ENCODE measurements at regions not wholly inside any gene's neighbourhood (a gene's known extent, or its start where the extent isn't known, plus 50 kb on each side); places are given as distances from the start of the nearest gene placed in this dataset.

GRCh38 chr17:34874478-34874877 lies 86.8 kb downstream of the CCT6B start:
- no peak for DNase-seq

GRCh38 chr17:34872640-34873039 lies 88.6 kb downstream of the CCT6B start:
- DNase-seq = no peak

DNA sequence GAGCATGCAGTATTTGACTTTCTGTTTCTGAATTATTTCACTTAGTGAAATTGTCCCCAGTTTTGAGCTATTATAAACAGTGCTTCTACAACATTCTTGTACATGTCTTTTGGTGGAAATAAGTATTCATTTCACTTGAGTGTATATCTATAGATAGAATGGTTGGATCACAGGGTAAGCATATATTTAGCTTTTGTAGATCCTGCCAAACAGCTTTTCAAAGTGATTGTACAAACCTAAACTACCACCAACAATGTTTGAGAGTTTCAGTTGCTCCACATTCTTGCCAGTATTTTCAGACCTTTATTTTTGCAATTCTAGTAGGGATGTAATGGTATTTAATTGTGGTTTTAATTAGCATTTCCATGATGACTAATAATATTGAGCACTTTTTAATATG lies 91.6 kb downstream of the CCT6B start:
- no peak for DNase-seq

- DNase-seq = no peak
Observed at GRCh38 chr17:34865716-34866115, 95.5 kb downstream of the CCT6B start.

GRCh38 chr17:34862384-34862783 lies 98.9 kb downstream of the CCT6B start:
- no peak for DNase-seq

DNA sequence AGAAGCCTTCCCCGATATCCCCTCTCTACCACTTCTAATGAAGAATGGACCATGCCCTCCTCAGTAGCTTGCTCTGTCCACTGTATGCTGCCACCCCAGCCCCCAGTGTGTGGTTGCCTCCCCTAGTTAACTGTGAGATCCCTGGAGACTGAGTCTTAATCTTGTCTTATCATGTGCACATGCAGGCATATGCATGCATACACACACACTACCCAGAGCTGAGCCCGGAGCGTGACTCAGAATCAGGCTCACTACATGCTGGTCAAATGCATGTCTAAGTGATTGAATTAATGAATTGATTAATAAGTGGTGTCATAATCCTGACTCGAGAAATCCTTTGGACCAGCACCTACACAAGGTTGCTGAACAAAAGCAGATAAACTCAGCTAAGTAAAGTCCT lies 99.4 kb downstream of the CCT6B start:
- DNase-seq = no peak

DNA sequence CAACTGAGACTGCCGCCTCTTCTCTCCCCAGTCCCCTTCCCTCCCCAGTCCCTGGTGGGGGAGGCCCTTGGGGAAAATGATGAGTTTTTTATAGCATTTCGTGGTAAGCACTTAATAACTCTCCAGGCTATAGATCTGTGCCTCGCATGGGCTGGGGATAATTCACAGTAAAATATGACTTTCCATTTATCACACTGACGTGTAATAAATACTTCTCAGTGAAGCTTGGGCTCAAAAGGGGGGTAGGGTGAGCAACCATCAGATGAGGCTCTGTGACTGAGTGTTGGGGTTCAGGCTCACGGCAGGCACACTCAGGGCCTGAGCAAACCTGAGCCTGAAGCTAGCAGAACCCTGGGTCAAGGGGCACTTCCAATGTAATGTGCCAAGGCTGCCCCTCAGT lies 101.6 kb downstream of the CCT6B start:
- DNase-seq = no peak

DNA sequence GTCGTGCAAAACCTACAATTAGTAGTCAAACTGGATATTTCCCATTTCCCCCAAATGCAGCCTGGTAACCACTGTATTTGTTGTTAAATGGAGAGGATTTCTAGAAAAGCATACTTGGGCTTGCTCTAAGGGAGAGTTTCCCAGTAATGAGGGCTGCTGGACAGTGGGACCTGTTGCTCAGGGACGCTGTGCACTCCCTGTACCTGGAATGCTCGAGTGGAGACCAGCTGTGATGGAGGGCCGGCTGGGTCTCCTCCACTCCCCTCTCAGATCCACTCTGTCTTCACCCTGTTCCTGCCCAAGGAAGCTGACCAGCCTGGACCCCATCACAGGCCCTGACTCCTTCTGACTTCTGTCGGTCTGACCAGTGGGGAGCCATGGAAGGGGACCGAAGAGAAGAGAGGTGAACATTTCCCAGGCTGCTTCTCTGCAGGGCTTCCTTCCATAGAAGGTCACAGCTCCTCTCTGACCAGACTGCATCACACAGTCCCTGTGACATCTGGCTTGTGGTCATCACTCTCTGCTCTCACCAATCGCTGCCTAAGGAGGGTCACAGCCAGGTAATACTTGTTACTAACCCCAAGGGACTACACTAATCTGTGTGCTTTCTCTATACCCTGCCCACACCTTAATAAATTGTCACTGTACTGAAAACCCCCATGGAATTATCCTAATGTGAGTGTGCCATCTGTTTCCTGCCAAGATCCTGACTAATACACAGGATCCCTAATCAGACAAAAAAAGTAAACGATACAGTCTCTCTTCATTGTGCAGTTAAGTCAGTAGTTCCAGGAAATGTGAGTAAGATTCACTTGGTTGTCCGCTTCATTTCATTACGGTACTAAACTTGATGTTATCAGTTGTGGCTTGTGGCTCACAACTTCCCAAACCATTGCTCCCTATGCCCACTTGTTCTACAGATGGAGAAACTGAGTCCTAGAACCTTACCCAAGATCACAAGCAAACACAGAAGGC lies 102.4 kb downstream of the CCT6B start:
- DNase-seq = no peak

- no peak for DNase-seq
Observed at GRCh38 chr17:34853924-34854323, 107.3 kb downstream of the CCT6B start.

DNA sequence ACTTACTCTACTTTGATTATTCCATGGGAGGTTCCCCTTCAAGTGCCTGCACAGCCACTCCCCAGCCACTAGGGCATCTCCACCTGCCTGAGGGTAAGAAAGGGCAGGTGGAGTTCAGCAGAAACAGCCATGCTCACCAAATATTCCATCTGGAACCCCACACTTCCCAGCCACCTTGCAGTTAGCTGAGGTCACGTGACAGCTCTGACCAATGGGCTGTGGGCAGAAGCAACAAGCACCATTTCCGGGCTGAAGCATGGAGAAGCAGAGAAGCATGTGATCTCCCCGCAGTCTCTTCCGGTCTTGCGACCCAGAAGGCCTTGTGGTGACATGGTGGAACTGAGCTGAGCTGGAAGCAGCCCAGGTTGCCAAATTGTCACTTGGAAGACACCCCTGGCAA lies 108.6 kb downstream of the CCT6B start:
- no peak for DNase-seq

- DNase-seq = no peak
Observed at GRCh38 chr17:34851961-34852540, 109.2 kb downstream of the CCT6B start.

- DNase-seq = no peak
Observed at GRCh38 chr17:34850964-34851363, 110.3 kb downstream of the CCT6B start.

GRCh38 chr17:34850023-34850422 lies 111.2 kb downstream of the CCT6B start:
- no peak for DNase-seq

- no peak for DNase-seq
Observed at GRCh38 chr17:34847938-34848337, 113.3 kb downstream of the CCT6B start.

GRCh38 chr17:34845296-34845695 lies 116.0 kb downstream of the CCT6B start:
- DNase-seq = no peak

DNA sequence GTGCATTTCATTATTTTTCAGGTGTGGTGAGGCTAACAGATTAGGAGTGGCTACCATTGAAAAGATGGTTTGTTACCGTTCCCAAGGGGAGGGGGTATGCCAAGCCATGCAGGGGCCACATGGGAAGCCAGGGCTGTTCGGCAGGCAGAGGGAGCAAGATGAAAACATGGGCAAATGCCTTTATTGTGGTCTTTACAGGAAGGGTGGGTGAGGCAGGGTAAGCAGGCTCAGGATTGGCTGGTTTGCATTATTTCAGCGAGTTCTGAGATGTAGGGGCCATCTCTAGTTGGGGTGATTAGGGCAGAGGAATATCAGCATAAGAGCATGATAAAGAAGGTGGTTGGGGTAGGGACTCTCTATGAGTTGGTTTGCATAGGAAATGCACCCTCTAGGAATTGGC lies 117.6 kb downstream of the CCT6B start:
- no peak for DNase-seq

DNA sequence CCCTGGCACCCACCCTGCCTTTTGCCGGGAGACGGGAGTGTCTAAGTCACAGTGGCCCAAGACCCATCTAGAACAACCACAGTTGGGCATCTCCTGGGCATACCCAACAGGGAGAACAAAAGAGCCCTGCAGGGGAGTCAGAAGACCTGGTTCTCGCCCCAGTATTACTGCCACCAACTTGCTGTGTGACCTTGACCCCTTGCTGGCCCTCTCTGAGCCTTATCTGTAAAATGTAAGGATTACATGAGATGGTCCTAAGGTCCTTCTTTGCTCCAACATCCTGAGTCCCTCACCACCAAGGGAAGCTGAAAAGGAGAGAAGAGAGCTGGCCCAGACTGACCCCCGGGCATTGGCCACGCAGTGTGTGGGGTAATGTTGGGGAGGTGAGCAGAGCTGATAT lies 119.0 kb downstream of the CCT6B start:
- no peak for DNase-seq

DNA sequence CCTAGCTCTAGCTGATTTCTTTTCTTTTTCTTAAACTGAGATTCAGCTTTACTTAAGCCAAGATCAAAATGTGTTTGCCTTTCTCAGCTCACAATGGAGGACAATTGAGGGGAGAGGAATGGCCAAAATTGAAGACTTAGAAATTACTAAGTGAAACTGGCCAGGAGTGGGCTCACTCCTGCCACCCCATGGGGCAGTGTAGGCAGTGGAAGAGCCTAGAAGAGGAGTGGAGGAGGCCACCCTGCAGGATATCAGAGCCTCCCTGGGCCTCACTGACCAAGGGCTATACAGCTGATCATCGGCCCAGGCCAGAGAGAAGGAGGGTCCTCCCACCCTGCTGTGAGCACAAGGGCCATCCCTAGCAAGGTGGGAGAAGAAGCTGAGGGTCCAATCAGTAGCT lies 119.8 kb downstream of the CCT6B start:
- DNase-seq = no peak

DNA sequence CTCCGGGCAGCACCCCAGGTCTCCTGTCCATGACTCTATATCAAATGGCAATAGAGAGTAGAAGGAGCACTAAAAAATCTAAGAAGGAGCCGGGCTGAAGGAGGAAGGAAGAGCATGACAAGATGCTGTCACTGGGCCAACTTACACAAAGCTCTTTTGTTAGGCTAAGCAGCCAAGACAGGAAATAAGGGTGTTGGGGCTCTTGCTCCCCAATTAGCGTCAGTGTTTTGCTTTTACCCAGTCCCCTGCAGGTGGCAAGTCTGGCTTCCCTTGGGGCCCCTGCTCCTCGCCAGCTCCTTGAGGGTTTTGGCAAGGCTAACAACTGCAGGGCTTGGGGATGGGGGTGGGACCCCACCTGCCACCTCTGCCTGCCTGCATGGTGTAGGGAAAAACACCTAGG lies 120.5 kb downstream of the CCT6B start:
- peak; percentile 54 for DNase-seq

DNA sequence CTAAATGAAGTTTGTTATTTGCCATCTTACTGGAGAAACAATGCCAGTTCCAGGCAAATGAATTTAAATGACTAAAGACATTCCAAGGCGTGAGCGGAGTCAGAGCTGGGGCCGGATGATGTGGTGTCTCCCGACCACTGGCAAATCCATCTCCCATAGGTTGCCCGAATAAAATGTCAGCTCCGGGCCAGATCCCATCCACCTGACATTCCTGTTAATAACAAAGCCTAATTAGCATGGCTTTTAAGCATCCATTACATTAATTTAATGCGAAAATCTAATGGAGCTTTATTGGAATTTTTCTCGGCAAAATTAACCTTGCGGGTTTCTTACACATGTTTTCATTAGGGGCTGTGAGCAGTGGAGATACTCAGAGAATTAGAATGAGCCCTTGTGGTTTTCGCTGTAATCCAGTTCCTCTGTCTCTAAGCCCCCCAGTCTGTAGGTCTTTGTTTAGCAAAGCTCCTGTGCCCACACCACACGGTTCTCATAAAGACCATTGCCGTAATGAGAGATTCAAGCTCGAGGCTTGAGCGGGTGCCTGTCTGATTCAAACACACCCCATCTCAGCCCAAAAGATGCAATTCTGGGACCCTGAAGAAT lies 123.3 kb downstream of the CCT6B start:
- DNase-seq = no peak

DNA sequence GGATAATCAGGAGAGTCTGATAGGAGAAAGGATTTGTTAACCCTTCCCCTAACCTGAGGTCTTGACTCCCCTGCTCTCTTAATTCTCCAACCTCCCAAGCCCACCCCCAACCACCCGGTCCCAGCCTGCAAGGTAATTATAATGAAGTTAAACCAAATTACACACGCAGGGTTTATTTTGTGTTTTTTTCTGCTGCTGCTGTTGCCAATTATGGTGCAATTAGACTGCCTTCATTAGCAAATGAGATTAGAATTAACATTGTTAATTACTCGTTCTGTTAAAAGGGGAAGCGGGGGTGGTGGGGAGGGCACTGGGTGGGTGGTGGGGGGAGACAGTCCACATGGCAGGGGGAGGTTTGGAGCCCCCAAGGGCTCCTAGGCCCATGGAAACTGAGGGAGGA lies 128.9 kb downstream of the CCT6B start:
- no peak for DNase-seq

- DNase-seq = no peak
Observed at GRCh38 chr17:34827008-34827407, 134.3 kb downstream of the CCT6B start.

GRCh38 chr17:34826332-34826731 lies 134.9 kb downstream of the CCT6B start:
- no peak for DNase-seq

- no peak for DNase-seq
Observed at GRCh38 chr17:34825884-34826283, 135.4 kb downstream of the CCT6B start.
